NB4 (cell line): ENCODE measurements at regions not wholly inside any gene's neighbourhood (a gene's known extent, or its start where the extent isn't known, plus 50 kb on each side); places are given as distances from the start of the nearest gene placed in this dataset.

Source experiments
- DNase-seq: peaks from one replicate; pipeline ENCODE4 v3.0.0; 2010; ENCODE audit warnings: low read depth
- H3K4me3 ChIP-seq: one replicate; pipeline ENCODE4 v1.5.1; 2011; ENCODE audit warnings: mild to moderate bottlenecking, low read depth, low read length, moderate library complexity
- CTCF ChIP-seq: IDR thresholded peaks from one replicate; pipeline ENCODE4 v1.5.1; 2012; ENCODE audit warnings: low read depth, low read length
- MAX ChIP-seq: IDR thresholded peaks from 2 replicates; pipeline ENCODE4 v1.6.1; 2011; ENCODE audit warnings: low read depth, low read length
- MYC ChIP-seq: IDR thresholded peaks from 2 replicates; pipeline ENCODE4 v1.6.1; 2011; ENCODE audit warnings: low read depth, low read length
- POLR2A ChIP-seq: IDR thresholded peaks from 2 replicates; pipeline ENCODE4 v1.6.1; 2011; ENCODE audit warnings: mild to moderate bottlenecking; ENCODE audit not compliant: insufficient read length; ENCODE audit errors: extremely low read depth

- DNase-seq, result no peak
- H3K4me3 ChIP-seq, result no peak overlapping the region
- TF ChIP-seq POLR2A (no peak), MAX (no peak), MYC (no peak), CTCF (no peak)
Measured at GRCh38 chr5:155268770-155269425, 255.3 kb downstream of the KIF4B start.

- no peak for DNase-seq
- TF ChIP-seq POLR2A (no peak), CTCF (no peak), MAX (no peak), MYC (no peak)
- H3K4me3 ChIP-seq, result no peak overlapping the region
Measured at GRCh38 chr5:155270725-155271124, 257.2 kb downstream of the KIF4B start.

GRCh38 chr5:155274484-155274883 lies 260.9 kb downstream of the KIF4B start:
- H3K4me3 ChIP-seq, result no peak overlapping the region

GRCh38 chr5:155275222-155275621 lies 261.7 kb downstream of the KIF4B start:
- TF ChIP-seq POLR2A, result no peak
- no peak for TF ChIP-seq MAX
- no peak for TF ChIP-seq MYC
- no peak overlapping the region for H3K4me3 ChIP-seq
- no peak for DNase-seq

More at GRCh38 chr5:155274484-155274883, 260.9 kb downstream of the KIF4B start:
- TF ChIP-seq MAX (no peak), POLR2A (no peak), MYC (no peak), CTCF (no peak)
- no peak for DNase-seq

- no peak overlapping the region for H3K4me3 ChIP-seq
- no peak for TF ChIP-seq CTCF
- TF ChIP-seq POLR2A, result no peak
- no peak for TF ChIP-seq MAX
- TF ChIP-seq MYC, result no peak
- no peak for DNase-seq
Measured at GRCh38 chr5:155276231-155276630, 262.7 kb downstream of the KIF4B start.

GRCh38 chr5:155278532-155278931 lies 265.0 kb downstream of the KIF4B start:
- TF ChIP-seq MYC, result no peak
- no peak overlapping the region for H3K4me3 ChIP-seq
- DNase-seq, result no peak
